Activated T-helper 1 cell treated with Interleukin-2 at 50 U/mL for 16 hours (primary cell): ENCODE measurements at regions not wholly inside any gene's neighbourhood (a gene's known extent, or its start where the extent isn't known, plus 50 kb on each side); places are given as distances from the start of the nearest gene placed in this dataset.

ENCODE experiments used
- DNase-seq: peaks from one replicate; pipeline ENCODE4 v3.0.0-alpha.2; 2020; ENCODE audit warnings: low read depth

GRCh38 chr6:140977403-140977802 is 1155.3 kb upstream of the GJE1 start:
- DNase-seq: no peak

- DNase-seq: no peak
These were observed 1155.9 kb upstream of the GJE1 start for GRCh38 chr6:140976806-140977205.

DNA sequence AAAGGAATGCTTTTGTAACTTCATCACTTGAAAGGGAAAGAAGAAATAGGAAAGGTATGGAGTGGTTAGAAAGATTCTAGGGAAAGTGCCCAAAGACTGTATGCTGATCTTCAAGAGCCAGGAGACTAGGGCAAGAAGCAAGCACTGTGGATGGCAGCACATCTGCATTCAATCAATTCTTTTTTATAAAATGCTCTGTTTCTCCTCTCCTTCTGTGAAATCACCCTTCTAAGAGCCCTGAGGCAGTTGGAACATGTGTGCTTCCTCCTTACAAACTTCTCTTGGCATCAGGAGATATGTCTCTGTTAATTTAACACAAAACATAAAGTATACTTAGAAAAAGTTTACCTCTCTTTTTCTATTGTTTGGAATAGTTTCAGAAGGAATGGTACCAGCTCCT is 1162.2 kb upstream of the GJE1 start:
- no peak for DNase-seq

GRCh38 chr6:140968062-140968461 is 1164.7 kb upstream of the GJE1 start:
- DNase-seq: no peak

GRCh38 chr6:140966676-140967075 is 1166.0 kb upstream of the GJE1 start:
- DNase-seq: no peak

GRCh38 chr6:140960566-140960965 is 1172.2 kb upstream of the GJE1 start:
- no peak for DNase-seq

DNA sequence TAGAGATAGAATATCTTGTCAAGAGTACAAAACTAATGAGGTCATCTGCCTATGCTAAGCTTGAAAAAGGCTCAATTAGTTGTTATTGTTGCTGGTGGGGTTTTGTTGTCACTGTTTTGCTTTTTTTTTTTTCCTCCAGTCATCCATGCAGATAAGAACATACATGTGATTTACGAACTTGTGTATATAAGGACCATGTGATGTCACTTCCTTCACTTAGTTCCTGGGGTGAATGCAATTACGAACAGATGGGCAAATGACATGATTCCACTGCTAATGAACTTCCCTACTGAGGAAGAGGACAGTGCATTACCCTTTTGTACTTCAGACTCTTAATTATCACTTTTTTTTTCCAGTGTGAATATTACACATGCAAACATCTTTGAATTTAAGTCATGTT is 1175.3 kb upstream of the GJE1 start:
- no peak for DNase-seq

GRCh38 chr6:140956571-140957369 is 1176.0 kb upstream of the GJE1 start:
- DNase-seq: no peak

DNA sequence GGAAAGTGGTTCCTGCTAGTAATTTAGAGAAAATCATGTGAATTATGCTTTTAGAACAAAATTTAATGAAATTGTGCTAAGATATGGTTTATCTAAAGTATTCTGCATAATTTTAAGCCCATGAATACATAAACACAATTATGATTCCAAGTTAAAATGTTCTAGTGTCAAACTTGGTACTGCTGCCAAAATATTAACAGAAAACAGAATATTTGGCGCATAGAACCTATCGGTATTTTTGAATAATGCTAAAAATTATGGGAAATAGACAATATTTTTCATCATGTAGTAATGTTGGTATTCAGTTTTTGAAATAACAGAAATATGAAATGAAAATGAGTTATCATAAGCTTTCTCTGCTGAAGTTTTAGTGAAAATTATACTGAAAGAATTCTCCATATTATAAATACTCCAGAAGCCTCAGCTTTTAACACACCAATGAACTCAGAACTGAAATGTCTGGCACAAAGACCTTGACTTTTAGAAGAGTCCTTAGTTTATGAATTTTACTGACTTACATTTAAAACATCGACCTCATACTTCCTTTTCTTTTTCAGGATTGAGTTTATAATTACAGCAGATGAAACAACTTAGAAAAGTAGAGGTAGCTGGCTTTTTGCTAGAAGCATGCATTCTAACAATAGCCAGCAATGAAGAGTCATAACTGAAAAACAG is 1192.3 kb upstream of the GJE1 start:
- no peak for DNase-seq

GRCh38 chr6:140932909-140933308 is 1199.8 kb upstream of the GJE1 start:
- DNase-seq: no peak

- no peak for DNase-seq
These were observed 1201.1 kb upstream of the GJE1 start for GRCh38 chr6:140931581-140931980.

DNA sequence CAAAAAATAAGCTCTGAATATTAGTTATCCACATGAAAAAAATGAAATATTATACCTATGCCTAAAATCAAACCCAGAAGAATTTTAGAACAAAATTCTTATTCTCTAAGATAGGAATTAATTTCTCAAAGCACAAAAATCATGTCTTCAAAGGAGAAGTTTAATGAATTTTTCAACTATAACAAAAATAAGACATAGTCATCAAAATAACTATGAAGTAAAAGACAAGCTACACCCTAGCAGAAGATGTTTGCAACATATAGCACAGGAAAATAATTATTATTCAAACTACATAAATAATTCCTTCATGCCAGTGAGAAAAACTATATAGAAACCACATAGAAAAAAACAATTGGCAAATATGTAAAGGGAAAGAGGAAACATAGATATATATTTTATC is 1203.6 kb upstream of the GJE1 start:
- DNase-seq: no peak

GRCh38 chr6:140923048-140923447 is 1209.7 kb upstream of the GJE1 start:
- no peak for DNase-seq

DNA sequence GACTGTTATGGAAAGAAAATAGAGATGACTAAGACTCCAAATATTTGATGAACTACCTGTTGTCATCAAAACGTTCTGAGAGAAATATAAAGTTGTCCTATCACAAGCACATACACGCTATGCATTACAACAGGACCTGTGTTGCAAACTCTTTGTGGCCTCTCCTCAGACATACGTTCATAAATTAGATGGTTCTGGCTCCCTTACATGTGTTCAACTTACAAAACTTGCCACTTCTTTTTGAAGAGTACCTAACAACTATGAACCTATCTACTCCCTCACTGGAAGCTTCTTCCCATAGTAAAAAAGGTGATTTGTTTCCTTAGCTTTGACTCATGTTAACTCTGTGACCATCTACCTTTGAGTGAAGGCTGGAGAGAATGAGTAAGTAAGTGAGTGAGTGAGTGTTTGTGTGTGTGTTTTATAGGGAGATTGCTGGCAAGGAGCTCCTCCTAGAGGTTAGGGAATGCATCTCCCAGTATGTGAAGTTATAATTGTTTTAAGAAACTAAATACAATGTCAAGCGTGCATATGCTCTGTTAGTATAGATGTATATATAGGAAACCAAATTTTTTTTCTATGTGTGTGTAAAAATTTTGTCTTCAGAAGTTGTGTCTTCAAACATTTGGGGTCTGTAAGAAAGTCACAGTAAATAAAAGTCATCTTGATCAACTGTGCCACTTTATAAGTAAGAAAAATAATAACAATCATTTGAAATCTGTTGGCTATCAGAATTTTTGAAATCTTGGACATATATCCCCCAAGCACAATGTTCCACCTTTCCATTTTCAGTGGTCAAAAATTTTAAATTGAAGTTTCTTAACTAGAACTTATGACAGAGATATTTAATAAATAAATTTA is 1211.1 kb upstream of the GJE1 start:
- no peak for DNase-seq

DNA sequence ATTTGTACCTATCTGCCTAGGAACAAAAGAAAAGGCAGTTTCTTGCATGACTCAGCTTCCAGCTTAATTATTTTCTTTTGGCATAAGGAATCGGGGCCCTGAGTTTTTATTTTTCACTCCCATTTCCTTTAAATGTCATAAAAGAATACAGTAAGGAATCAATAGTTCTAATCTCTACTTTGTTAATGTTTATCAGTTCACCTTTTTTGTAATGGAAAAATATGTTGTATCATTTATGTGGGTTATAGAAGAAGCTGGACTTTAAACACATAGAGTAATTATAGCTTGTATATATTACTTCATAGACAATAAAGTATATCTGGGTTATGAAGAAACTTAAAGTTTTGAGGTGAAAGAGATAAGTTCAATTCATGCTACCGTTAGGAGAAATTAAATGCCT is 1214.8 kb upstream of the GJE1 start:
- DNase-seq: no peak

- no peak for DNase-seq
These were observed 1217.2 kb upstream of the GJE1 start for GRCh38 chr6:140915551-140915950.

- no peak for DNase-seq
These were observed 1217.6 kb upstream of the GJE1 start for GRCh38 chr6:140915103-140915502.

DNA sequence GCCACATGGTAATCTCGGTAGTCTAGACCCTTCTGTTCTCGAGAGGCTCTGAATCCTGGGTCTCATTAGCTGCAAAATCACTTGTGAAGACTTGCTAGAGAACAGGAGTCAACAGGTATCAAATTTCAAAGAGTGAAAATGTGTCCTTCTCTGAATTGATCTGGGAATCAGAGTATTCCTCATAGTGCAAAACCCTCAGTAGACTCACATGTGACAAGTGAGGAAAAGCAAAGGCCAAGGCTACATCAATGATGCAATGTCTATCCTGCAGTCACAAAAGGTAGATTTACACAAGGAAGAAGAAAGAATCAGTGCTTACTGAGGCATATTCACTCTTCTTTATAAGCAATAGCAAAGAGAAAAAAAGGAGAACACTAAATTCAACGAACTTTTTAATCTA is 1220.0 kb upstream of the GJE1 start:
- no peak for DNase-seq

GRCh38 chr6:140909625-140910024 is 1223.1 kb upstream of the GJE1 start:
- DNase-seq: no peak

DNA sequence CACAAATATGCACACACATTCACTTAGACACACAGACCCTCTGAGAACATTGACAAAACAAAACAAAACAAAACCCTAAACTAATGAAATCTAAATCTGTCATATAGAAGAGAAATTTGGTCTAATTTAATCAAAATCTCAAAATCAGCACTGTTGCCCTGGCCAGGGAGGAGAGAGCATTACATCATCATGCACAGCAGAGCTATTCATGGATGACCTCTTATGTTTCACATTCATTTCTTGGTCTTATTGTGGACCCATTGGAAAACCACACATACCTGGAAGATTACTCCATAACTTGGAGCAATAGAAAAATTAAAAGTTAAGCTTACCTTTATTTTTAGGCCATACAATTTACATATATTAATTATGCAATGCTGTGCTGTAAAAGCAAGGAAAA is 1223.6 kb upstream of the GJE1 start:
- DNase-seq: no peak

GRCh38 chr6:140908505-140908904 is 1224.2 kb upstream of the GJE1 start:
- DNase-seq: no peak

GRCh38 chr6:140907235-140907634 is 1225.5 kb upstream of the GJE1 start:
- no peak for DNase-seq

DNA sequence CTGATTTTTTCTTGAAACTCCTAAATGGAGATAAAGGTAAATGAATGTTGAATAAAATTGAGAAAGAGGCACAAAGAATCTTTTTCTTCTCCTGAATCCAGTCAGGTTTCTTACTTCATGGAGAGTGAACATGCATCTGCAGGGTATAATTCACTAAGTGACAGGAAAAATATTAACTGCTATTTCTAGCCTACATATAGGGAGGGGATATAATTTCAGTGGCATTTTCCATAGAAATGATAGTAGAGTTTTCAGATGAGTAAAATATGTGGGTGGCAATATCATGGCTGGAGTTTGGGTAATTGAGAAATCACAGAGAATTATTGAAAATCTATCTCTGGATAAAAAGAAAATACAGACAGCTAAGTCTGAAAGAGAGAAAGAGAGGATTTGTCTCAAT is 1227.0 kb upstream of the GJE1 start:
- DNase-seq: no peak
